ENCODE measurements at regions not wholly inside any gene's neighbourhood (a gene's known extent, or its start where the extent isn't known, plus 50 kb on each side); places are given as distances from the start of the nearest gene placed in this dataset.

DNA sequence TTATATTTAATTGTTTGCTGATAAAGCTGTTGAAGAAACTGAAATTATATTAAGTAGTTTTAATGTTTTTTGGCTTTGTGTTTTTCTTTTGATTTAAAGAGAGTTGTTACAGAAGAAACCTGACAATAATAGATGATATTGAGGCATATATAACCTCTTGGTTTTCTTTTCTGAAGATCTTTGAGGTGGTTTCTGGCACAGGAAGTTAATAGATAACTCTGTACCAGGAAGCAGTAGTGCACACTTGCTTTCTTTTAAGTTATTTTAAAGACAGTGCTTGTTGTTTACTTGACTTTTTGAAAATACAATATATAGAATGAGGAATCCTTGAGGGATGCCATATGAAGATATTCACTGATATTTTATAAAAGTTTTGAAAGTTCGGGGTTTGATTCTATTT, 209.0 kb upstream of the FBXO33 start:
- TF ChIP-seq, protein P1, sequence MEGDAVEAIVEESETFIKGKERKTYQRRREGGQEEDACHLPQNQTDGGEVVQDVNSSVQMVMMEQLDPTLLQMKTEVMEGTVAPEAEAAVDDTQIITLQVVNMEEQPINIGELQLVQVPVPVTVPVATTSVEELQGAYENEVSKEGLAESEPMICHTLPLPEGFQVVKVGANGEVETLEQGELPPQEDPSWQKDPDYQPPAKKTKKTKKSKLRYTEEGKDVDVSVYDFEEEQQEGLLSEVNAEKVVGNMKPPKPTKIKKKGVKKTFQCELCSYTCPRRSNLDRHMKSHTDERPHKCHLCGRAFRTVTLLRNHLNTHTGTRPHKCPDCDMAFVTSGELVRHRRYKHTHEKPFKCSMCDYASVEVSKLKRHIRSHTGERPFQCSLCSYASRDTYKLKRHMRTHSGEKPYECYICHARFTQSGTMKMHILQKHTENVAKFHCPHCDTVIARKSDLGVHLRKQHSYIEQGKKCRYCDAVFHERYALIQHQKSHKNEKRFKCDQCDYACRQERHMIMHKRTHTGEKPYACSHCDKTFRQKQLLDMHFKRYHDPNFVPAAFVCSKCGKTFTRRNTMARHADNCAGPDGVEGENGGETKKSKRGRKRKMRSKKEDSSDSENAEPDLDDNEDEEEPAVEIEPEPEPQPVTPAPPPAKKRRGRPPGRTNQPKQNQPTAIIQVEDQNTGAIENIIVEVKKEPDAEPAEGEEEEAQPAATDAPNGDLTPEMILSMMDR (IDR thresholded peaks at IDR 0.05; ENCODE audit: poor library complexity, severe bottlenecking) = no peak
- no peak for TF ChIP-seq EZH2 (IDR thresholded peaks at IDR 0.05; ENCODE audit: borderline replicate concordance, insufficient read depth, low read length, poor library complexity, severe bottlenecking)
- TF ChIP-seq MXI1 (conservative IDR thresholded peaks at IDR 0.05; ENCODE audit: poor library complexity, severe bottlenecking) = no peak
- TF ChIP-seq POLR2AphosphoS5 (IDR thresholded peaks at IDR 0.05) = no peak
- no peak for TF ChIP-seq EP300 (conservative IDR thresholded peaks at IDR 0.05; ENCODE audit: poor library complexity, severe bottlenecking)
- TF ChIP-seq SMC3 (conservative IDR thresholded peaks at IDR 0.05; ENCODE audit: poor library complexity) = no peak
- TF ChIP-seq, protein P2, sequence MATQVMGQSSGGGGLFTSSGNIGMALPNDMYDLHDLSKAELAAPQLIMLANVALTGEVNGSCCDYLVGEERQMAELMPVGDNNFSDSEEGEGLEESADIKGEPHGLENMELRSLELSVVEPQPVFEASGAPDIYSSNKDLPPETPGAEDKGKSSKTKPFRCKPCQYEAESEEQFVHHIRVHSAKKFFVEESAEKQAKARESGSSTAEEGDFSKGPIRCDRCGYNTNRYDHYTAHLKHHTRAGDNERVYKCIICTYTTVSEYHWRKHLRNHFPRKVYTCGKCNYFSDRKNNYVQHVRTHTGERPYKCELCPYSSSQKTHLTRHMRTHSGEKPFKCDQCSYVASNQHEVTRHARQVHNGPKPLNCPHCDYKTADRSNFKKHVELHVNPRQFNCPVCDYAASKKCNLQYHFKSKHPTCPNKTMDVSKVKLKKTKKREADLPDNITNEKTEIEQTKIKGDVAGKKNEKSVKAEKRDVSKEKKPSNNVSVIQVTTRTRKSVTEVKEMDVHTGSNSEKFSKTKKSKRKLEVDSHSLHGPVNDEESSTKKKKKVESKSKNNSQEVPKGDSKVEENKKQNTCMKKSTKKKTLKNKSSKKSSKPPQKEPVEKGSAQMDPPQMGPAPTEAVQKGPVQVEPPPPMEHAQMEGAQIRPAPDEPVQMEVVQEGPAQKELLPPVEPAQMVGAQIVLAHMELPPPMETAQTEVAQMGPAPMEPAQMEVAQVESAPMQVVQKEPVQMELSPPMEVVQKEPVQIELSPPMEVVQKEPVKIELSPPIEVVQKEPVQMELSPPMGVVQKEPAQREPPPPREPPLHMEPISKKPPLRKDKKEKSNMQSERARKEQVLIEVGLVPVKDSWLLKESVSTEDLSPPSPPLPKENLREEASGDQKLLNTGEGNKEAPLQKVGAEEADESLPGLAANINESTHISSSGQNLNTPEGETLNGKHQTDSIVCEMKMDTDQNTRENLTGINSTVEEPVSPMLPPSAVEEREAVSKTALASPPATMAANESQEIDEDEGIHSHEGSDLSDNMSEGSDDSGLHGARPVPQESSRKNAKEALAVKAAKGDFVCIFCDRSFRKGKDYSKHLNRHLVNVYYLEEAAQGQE (IDR thresholded peaks at IDR 0.05; ENCODE audit: borderline replicate concordance) = no peak
- no peak for TF ChIP-seq RAD21 (conservative IDR thresholded peaks at IDR 0.05)
- TF ChIP-seq TAF1 (IDR thresholded peaks at IDR 0.05; ENCODE audit: low read depth) = no peak

All from neural cell (in vitro differentiated cells).